ENCODE measurements at regions not wholly inside any gene's neighbourhood (a gene's known extent, or its start where the extent isn't known, plus 50 kb on each side); places are given as distances from the start of the nearest gene placed in this dataset.
"Not testable (repeated sequence)": the region's sequence is repeated elsewhere in the genome, so short reads cannot be mapped to it uniquely, and the experiment has no call there.

DNA sequence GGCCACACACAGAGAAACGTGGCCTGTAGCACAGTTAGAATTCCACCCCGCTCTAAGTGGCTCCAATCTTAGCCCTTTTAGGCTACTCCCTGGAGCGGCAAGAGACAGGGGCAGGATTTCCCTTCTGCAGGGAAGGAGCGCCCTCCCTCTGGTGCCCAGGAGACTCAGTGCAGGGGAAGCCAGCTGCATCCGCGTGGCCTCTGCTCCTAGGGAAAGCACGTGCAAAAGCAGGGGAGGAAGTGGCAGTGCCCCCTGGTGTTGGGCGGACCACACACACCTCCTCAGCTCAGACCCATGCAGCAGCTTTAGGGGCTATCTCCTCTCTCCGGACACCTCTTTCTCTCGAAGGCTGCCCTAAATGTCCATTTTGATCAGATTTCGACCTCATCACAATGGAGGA is 50.0 kb downstream of the SPRING1 start:
- DNase-seq (ENCODE audit: low spot score), result no peak
- intact Hi-C loops (cut with DNase I), result loop anchor here in 1 of 2 donors (10.0 kb wide), 1 partner anchor 693 kb away; no protein-coding TSS in a partner anchor

DNA sequence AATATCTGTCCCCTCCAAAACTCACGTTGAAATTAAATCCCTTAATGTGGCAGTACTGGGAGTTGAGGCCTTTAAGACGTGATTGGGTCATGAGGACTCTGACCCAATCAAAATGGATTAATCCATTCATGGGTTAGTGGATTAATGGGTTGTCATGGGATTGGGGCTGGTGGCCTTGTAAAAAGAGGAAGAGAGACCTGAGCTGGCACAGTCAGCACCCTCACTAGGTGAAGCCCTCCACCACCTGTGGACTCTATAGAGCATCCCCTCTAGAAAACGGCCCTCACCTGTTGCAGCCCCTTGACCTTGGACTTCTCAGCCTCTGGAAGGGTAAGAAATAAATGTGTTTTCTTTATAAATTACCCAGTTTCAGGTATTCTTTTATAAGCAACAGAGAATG is 53.0 kb downstream of the SPRING1 start:
- no peak for DNase-seq (ENCODE audit: low spot score)
- intact Hi-C loops (cut with DNase I), result loop anchor here in 1 of 2 donors (10.0 kb wide), 1 partner anchor 690 kb away; no protein-coding TSS in a partner anchor

DNA sequence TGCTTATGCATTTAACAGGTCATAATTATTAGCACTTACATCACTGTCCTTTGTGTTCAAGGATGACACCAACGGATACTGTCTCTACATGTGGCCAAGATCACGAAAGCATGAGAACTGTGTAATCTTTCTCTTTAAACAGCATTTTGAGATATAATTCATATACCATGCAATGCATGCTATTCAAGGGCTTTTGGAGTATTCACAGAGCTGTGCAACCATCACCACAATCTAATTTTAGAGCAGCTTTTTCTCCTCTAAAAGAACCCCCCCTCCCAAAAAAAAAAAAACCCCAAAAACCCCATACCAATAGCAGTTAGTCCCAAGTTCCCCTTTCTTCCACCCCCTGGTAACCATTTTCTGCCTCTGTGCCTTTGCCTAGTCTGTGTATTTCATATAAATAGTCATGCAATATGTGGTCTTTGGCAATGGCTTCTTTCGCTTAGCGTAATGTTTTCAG is 60.6 kb downstream of the SPRING1 start:
- DNase-seq (ENCODE audit: low spot score), result no peak
- intact Hi-C loops (cut with DNase I), result no loop called here

DNA sequence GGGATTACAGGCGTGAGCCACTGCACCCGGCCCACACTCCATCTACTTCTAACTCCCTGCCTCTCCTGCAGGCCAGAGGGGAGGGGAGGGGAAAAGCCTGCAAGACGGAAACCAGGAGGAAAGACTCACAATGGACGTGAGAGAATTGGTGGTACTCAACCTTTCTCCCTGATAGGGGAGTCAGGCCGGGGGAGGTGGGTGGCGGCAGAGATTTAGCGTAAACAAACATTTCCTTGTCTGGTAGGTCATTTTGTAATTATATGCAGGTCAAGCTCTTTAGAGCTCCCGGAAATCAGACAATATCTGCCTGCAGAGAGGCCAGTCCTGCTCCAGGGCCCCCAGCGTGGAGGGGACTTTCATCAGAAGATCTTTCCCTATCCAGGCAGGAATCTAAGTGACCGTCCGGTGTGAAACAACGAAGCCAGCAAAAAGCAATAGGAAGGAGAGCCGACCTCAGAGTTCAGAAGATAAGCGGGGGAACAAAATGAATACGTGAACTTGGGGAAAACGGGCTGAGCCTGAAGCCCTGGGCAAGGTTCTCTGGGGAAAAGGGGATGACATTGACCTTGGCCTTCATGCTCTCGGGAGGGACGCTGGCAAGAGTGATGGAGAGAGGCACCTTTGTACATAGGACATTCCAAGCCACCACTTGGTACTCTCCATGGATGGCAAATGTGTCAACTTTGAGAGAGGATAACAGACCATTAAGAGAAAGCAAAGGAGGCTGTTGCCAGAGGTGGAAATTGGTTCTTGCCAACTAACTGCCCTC is 62.3 kb downstream of the SPRING1 start:
- intact Hi-C loops (cut with DNase I), result no loop called here
- no peak for DNase-seq (ENCODE audit: low spot score)

DNA sequence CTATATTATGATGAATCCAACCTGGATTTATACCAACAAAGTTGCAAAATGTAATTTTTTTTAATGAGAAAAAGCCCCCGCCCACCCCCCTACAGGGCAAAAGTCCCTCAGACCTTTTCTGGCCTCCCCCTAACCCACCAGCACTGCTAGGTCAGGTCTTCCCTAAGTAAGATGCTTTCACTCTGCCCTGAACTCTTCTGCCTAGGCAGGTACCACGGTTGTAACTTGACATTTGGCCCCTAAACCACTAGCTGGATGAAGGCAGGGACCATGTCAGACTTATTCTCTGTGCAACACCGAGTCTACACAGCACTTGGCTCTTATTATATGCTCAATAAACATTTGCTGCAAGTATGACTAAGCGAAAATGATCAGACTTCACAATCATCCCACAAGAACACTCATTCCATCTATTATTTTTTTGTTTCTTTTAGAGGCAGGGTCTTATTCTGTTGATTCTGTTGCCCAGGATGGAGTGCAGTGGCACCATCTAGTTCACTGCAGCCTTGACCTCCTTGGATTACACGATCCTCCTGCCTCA is 63.2 kb downstream of the SPRING1 start:
- intact Hi-C loops (cut with DNase I), result no loop called here

DNA sequence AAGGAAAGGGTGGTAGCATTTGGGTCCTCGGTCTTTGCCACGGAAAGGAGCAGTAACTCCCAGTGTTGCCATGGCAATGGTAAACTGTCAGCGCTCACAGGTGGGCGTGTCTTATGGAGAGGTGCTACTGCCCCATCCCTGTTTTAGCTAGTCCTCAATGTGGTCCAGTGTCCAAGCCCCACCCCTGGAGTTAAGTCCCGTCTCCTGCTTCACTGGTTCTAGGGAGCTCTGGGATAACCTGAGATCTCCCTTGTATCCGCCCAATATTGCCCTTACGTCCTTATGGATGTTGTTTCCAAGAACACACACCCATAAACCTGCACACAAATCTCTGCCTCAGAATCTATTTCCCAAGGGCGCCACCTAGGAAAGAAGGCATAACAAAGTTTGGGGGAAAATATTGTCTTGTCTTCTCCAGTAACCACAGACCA is 64.2 kb downstream of the SPRING1 start:
- intact Hi-C loops (cut with DNase I), result no loop called here
- no peak for DNase-seq (ENCODE audit: low spot score)

More for the DNA sequence above, 63.2 kb downstream of the SPRING1 start:
- no peak for DNase-seq (ENCODE audit: low spot score)

DNA sequence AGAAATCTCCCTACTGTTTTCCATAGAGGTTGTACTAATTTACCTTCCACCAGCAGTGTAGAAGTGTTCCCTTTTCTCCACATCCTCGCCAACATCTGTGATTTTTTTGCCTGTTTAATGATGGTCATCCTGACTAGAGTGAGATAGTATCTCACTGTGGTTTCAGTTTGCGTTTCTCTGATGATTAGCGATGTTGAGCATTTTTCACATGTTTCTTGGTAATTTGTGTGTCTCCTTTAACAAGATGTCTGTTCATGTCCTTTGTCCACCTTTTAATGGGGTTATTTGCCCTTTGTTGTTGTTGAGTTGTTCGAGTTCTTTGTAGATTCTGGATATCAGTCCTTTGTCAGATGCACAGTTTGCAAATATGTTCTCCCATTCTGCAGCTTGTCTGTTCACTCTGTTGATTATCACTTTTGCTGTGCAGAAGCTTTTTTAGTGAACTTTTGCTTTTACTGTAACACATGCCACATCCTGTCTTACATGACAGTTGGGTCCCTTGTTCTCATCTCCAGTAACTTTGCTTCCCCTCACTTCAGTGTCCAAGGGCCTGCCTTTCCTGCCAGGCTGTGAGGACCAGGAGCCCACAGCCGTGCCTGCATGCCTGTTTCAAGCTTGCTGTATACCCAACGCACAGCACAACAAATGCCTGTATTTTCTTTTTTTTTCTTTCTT is 64.9 kb downstream of the SPRING1 start:
- intact Hi-C loops (cut with DNase I), result no loop called here
- no peak for DNase-seq (ENCODE audit: low spot score)

DNA sequence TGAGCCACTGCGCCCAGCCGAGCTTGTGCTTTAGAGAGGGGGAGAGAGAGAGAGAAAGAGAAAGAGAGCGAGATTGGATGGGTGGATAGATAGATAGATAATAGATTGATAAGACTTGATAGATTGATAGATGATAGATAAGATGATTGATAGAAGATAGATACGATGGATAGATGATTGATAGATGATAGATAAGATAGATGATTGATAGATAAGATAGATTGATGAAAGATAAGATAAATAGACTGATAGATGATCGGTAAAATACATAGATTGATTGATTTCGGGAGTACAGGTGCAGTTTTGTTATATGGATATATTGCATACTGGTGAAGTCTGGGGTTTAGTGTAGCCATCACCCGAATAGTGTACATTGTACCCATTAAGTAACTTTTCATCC is 65.9 kb downstream of the SPRING1 start:
- intact Hi-C loops (cut with DNase I), result no loop called here

DNA sequence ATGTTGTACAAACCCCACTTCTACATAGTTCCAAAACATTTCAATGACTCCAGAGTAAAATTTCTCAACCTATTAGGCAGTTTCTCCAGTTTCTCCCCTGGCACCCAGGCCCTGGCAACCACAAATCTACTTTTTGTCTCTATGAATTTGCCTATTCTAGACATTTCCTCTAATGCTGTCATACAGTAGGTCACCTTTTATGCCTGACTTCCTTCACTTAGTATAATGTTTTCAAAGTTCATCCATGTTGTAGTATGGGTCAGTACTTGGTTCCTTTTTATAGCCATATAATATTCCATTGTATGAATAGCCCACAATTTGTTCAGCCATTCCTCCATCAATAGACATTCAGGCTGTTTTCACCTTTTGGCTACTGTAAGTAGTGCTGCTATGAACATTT is 67.0 kb downstream of the SPRING1 start:
- DNase-seq (ENCODE audit: low spot score), result no peak
- intact Hi-C loops (cut with DNase I), result no loop called here

More for the DNA sequence above, 65.9 kb downstream of the SPRING1 start:
- DNase-seq (ENCODE audit: low spot score), result no peak

DNA sequence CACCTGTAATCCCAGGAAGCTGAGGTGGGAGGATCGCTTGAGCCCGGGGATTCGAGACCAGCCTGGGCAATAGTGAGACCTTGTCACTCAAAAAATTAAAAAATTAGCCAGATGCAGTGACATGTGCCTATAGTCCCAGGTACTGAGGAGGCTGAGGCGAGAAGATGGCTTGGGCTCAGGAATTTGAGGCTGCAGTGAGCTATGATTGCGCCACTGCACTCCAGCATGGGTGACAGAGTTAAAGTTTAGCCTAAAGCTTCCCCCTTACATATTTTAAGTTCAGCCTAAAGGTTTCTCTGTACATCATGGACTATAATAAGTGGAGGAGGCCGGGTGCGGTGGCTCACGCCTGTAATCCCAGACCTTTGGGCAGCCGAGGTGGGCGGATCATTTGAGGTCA is 70.1 kb downstream of the SPRING1 start:
- intact Hi-C loops (cut with DNase I), result no loop called here
- DNase-seq (ENCODE audit: low spot score), result no peak

DNA sequence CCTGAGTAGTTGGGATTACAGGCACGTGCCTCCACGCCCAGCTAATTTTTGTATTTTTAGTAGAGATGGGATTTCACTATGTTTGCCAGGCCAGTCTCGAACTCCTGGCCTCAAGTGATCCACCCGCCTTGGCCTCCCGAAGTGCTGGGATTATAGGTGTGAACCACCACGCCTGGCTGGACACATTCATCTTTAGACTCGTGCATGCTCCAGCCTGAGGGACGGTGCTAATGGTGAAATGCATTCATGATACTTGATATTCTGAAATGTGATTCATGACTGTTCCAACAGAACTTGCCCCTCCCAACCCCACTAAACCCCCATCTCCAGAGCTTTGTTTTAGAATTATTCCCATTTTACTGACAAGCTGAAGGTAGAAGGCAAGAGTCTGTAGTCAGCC is 71.0 kb downstream of the SPRING1 start:
- not testable (repeated sequence) for DNase-seq (ENCODE audit: low spot score)

DNA sequence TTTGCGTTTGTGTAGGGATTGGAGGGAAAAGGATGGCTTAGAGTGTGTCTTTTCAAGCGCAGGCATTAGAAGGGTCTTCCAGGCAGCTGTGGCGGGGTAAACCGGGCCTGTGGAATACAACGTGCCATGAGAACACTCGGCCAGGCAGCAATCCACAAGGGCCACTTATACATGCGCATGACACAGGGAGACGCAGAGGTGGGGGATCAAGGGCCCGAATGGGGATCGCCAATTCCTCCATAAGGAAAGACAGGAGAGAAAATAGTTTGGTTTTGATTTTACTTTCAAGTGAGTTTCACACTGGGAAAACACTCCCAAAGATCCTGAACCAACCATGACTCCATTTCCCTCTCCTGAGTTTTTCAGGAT is 71.6 kb downstream of the SPRING1 start:
- no peak for DNase-seq (ENCODE audit: low spot score)

More for the DNA sequence above, 71.0 kb downstream of the SPRING1 start:
- intact Hi-C loops (cut with DNase I), result not testable (repeated sequence)

DNA sequence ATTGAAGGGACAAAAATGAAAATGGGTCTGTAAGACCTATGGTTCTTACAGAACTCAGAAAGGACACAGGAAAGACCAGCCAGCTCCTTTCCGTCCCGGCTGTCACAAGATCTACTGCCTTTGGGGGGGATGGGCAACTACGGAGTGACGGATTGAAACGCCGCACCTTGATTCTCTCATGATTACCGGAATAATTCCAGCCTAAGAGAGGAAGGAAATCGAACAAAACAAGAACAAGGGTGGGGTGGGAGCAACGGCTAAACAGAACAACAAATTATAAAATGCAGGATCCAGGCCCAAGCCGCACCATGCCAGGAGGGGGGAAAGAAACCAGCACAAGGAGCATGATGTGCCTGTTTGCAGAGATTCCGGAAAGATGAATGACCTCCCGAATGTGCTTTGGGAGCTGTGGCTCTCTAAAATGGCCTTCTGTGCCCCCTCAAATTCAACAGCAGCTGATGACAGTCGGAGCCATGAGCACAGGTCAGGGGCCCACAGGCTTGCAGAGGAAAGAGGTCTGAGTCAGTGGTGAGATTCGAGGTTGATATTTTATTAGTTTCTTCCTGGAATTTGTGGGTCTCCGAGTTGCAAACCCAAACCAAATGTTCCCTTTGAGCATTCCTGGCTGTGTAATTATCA is 72.1 kb downstream of the SPRING1 start:
- intact Hi-C loops (cut with DNase I), result no loop called here
- DNase-seq (ENCODE audit: low spot score), result no peak

More for the DNA sequence above, 71.6 kb downstream of the SPRING1 start:
- intact Hi-C loops (cut with DNase I), result no loop called here

DNA sequence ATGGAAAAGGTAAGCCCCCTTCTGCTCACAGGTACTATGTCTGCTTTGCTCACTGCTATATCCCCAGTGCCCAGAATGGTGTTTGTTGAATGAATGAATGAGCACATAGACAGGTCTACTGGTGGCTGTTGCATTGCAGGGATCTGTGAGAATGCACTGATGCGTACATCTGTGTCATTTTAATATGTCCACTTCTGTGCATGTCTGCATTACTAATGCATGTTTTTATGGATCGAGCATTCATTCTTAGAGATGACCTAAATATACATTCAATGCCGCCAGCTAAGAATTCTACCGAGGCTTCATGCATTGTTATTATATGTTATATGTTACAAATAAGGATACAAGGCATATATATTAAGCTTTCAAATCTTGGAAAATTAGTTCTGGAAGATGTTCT is 73.8 kb downstream of the SPRING1 start:
- intact Hi-C loops (cut with DNase I), result no loop called here
- DNase-seq (ENCODE audit: low spot score), result no peak

DNA sequence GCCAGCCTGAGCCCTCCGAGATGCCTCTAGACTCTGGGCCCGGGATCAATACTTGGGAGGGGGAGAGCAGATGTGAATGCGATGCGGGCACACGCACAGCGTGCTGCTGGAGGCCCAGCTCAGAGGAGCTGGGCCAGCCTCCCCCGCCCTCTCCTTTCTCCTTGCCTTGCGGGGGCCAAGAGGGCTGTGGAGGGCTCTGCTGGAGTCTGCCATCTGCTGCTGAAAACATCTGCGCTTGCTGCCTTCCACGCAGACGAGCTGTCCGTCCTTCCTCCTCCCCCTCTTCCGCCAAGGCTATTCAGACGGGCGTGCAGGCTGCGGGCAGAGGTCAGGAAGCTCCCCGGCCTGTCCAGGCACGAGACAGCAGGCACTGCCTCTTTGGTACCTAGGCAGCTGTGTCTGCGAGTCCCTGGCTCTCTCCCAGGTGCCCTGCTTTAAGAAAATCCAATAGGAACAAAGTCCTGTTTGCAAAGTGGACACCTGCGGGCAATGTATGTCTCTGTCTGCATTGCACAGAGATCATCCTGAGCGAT is 75.2 kb downstream of the SPRING1 start:
- DNase-seq (ENCODE audit: low spot score), result no peak
- intact Hi-C loops (cut with DNase I), result no loop called here

DNA sequence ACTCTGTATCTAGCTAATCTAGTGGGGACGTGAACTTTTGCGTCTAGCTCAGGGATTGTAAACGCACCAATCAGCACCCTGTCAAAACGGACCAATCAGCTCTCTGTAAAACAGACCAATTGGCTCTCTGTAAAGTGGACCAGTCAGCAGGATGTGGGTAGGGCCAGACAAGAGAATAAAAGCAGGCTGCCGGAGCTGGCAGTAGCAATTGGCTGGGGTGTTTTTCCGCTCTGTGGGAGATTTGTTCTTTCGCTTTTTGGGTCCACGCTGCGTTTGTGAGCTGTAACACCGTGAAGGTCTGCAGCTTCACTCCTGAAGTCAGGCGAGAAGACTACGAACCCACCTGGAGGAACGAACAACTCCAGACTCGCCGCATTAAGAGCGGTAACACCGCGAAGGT is 76.5 kb downstream of the SPRING1 start:
- DNase-seq (ENCODE audit: low spot score), result no peak
- intact Hi-C loops (cut with DNase I), result no loop called here

DNA sequence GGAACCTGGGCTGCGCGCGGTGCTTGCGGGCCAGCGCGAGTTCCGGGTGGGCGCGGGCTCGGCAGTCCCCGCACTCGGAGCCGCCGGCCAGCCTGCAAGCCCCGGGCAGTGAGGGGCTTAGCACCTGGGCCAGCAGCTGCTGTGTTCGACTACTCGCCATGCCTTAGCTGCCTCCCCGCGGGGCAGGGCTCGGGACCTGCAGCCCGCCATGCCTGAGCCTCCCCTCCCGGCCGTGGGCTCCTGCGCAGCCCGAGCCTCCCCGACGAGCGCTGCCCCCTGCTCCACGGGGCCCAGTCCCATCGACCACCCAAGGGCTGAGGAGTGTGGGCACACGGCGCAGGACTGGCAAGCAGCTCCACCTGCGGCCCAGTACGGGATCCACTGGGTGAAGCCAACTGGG is 77.1 kb downstream of the SPRING1 start:
- intact Hi-C loops (cut with DNase I); DNase-seq (ENCODE audit: low spot score): not testable (repeated sequence)

DNA sequence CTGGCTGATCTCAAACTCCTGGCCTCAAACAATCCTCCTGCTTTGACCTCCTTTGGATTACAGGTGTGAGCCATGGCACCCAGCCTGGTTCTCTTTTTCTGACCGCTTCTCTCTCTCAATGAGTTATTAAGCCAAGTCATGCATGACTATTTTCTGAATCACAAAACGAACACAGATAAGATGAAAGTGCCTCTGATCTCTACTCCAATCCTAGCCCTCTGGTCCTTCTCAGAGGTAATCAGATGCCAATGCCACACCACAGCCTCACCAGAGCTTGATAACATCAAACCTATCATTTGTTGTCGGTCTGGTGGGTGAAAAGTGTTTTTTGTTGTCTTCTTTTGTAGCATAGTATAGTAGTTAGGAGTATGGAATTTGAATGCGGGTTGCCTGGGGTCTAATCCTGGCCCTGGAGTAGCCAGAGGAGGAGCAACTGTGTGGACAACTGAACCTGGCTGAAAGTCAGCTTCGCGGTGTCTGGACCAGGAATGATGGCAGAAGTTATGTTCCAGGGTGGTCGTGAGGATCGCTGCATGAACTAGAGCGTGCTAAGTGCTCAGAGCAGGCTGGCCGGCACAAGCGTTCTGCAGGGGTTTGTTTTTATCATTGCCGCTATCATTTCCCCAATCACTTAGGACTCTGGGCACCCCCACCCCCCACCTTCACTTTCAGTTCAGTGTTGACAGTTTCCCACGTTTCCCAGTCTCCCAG is 77.9 kb downstream of the SPRING1 start:
- no peak for DNase-seq (ENCODE audit: low spot score)
- intact Hi-C loops (cut with DNase I), result no loop called here

DNA sequence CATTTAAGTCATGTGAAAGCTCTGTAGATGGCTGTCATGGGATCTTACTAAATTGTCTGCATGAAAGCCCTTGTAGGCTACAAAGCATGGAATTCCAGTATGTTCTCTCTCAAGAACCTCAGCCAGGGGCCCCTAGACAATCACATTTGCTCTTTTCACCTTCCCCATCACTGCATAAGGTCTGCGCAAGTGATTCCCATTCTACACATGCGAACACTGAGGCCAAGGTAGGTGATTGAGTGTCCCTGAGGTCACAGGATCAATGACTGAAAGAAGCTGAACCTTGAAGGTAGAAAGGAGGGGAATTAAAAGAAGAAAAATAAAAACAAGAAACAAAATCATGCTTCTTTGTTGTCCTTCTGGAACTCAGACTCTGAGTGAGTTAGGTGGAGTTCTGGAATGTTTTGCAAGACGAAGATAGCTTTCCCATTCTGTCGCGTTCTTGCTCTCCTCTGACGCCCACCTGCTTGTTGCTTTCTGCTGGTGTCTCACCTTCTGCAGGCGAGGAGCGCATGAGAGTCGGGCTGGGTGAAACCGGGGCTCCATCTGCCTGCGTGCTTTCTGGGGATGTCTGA is 79.9 kb downstream of the SPRING1 start:
- intact Hi-C loops (cut with DNase I), result no loop called here
- DNase-seq (ENCODE audit: low spot score), result no peak
